ENCODE measurements at regions not wholly inside any gene's neighbourhood (a gene's known extent, or its start where the extent isn't known, plus 50 kb on each side); places are given as distances from the start of the nearest gene placed in this dataset.

DNA sequence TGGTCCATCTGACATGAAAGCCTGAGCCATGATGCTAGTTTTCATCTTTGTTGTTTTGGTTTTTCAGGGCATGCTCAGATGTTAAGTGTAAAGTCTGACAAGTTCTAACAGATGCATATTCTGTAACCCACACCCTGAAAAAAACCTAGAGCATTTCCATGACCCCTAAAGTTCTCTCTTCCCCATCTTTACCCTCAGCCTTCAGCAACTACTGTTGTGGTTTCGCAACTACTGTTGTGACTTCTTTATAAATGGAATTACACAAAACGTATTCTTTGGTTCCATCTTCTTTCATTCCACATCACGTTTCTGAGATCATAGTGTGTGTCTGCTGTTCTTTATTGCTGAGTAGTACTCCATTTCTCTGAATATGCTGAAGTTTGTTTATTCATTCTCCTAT, 65.1 kb upstream of the LDLRAD3 start:
- TF ChIP-seq POLR2AphosphoS5 (IDR thresholded peaks at IDR 0.05; ENCODE audit: low read depth), result no peak
- TF ChIP-seq, protein P1, sequence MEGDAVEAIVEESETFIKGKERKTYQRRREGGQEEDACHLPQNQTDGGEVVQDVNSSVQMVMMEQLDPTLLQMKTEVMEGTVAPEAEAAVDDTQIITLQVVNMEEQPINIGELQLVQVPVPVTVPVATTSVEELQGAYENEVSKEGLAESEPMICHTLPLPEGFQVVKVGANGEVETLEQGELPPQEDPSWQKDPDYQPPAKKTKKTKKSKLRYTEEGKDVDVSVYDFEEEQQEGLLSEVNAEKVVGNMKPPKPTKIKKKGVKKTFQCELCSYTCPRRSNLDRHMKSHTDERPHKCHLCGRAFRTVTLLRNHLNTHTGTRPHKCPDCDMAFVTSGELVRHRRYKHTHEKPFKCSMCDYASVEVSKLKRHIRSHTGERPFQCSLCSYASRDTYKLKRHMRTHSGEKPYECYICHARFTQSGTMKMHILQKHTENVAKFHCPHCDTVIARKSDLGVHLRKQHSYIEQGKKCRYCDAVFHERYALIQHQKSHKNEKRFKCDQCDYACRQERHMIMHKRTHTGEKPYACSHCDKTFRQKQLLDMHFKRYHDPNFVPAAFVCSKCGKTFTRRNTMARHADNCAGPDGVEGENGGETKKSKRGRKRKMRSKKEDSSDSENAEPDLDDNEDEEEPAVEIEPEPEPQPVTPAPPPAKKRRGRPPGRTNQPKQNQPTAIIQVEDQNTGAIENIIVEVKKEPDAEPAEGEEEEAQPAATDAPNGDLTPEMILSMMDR (IDR thresholded peaks at IDR 0.05; ENCODE audit: insufficient read depth, low read length), result no peak
- TF ChIP-seq GABPA (IDR thresholded peaks at IDR 0.05; ENCODE audit: low read depth), result no peak
- TF ChIP-seq, protein P2, sequence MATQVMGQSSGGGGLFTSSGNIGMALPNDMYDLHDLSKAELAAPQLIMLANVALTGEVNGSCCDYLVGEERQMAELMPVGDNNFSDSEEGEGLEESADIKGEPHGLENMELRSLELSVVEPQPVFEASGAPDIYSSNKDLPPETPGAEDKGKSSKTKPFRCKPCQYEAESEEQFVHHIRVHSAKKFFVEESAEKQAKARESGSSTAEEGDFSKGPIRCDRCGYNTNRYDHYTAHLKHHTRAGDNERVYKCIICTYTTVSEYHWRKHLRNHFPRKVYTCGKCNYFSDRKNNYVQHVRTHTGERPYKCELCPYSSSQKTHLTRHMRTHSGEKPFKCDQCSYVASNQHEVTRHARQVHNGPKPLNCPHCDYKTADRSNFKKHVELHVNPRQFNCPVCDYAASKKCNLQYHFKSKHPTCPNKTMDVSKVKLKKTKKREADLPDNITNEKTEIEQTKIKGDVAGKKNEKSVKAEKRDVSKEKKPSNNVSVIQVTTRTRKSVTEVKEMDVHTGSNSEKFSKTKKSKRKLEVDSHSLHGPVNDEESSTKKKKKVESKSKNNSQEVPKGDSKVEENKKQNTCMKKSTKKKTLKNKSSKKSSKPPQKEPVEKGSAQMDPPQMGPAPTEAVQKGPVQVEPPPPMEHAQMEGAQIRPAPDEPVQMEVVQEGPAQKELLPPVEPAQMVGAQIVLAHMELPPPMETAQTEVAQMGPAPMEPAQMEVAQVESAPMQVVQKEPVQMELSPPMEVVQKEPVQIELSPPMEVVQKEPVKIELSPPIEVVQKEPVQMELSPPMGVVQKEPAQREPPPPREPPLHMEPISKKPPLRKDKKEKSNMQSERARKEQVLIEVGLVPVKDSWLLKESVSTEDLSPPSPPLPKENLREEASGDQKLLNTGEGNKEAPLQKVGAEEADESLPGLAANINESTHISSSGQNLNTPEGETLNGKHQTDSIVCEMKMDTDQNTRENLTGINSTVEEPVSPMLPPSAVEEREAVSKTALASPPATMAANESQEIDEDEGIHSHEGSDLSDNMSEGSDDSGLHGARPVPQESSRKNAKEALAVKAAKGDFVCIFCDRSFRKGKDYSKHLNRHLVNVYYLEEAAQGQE (IDR thresholded peaks at IDR 0.05; ENCODE audit: insufficient replicate concordance, low read depth), result no peak
